ENCODE measurements at regions not wholly inside any gene's neighbourhood (a gene's known extent, or its start where the extent isn't known, plus 50 kb on each side); places are given as distances from the start of the nearest gene placed in this dataset.

GRCh38 chr3:18735005-18735404 is 309.9 kb upstream of the SATB1 start:
- no peak for TF ChIP-seq FOXM1 (IDR thresholded peaks at IDR 0.05; ENCODE audit: borderline replicate concordance, low read depth)
- TF ChIP-seq, protein P1, sequence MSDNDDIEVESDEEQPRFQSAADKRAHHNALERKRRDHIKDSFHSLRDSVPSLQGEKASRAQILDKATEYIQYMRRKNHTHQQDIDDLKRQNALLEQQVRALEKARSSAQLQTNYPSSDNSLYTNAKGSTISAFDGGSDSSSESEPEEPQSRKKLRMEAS (IDR thresholded peaks at IDR 0.05): no peak
- TF ChIP-seq, protein P2, sequence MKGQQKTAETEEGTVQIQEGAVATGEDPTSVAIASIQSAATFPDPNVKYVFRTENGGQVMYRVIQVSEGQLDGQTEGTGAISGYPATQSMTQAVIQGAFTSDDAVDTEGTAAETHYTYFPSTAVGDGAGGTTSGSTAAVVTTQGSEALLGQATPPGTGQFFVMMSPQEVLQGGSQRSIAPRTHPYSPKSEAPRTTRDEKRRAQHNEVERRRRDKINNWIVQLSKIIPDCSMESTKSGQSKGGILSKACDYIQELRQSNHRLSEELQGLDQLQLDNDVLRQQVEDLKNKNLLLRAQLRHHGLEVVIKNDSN (IDR thresholded peaks at IDR 0.05): no peak

Data from Ishikawa (cell line).